M059J (cell line): ENCODE measurements at regions not wholly inside any gene's neighbourhood (a gene's known extent, or its start where the extent isn't known, plus 50 kb on each side); places are given as distances from the start of the nearest gene placed in this dataset.

Experiments
- DNase-seq: peaks from one replicate; pipeline ENCODE4 v3.0.0-alpha.2; 2012; ENCODE audit warnings: low read depth

- DNase-seq: no peak
Measured at GRCh38 chr1:4571263-4571662, 83.1 kb upstream of the AJAP1 start.

- DNase-seq: no peak
Measured at GRCh38 chr1:4573526-4573925, 80.9 kb upstream of the AJAP1 start.

- DNase-seq: no peak
Measured at GRCh38 chr1:4581807-4582206, 72.6 kb upstream of the AJAP1 start.

- no peak for DNase-seq
Measured at GRCh38 chr1:4584449-4584848, 70.0 kb upstream of the AJAP1 start.

GRCh38 chr1:4585216-4585615 is 69.2 kb upstream of the AJAP1 start:
- no peak for DNase-seq

- DNase-seq: no peak
Measured at GRCh38 chr1:4585705-4586104, 68.7 kb upstream of the AJAP1 start.

- no peak for DNase-seq
Measured at GRCh38 chr1:4586611-4587160, 67.7 kb upstream of the AJAP1 start.

GRCh38 chr1:4587721-4588120 is 66.7 kb upstream of the AJAP1 start:
- no peak for DNase-seq

GRCh38 chr1:4590756-4591155 is 63.7 kb upstream of the AJAP1 start:
- DNase-seq: no peak

- no peak for DNase-seq
Measured at GRCh38 chr1:4591926-4592325, 62.5 kb upstream of the AJAP1 start.

GRCh38 chr1:4593106-4593505 is 61.3 kb upstream of the AJAP1 start:
- no peak for DNase-seq

- no peak for DNase-seq
Measured at GRCh38 chr1:4594286-4594991, 60.0 kb upstream of the AJAP1 start.

GRCh38 chr1:4595341-4596225 is 58.8 kb upstream of the AJAP1 start:
- no peak for DNase-seq

- DNase-seq: no peak
Measured at GRCh38 chr1:4596486-4596885, 57.9 kb upstream of the AJAP1 start.

GRCh38 chr1:4597020-4597419 is 57.4 kb upstream of the AJAP1 start:
- DNase-seq: no peak

GRCh38 chr1:4598561-4598960 is 55.8 kb upstream of the AJAP1 start:
- no peak for DNase-seq

GRCh38 chr1:4599521-4599920 is 54.9 kb upstream of the AJAP1 start:
- no peak for DNase-seq

- DNase-seq: no peak
Measured at GRCh38 chr1:4599951-4600481, 54.4 kb upstream of the AJAP1 start.

GRCh38 chr1:4600615-4601460 is 53.6 kb upstream of the AJAP1 start:
- DNase-seq: no peak

- DNase-seq: no peak
Measured at GRCh38 chr1:4601941-4602340, 52.5 kb upstream of the AJAP1 start.

- no peak for DNase-seq
Measured at GRCh38 chr1:4602462-4603294, 51.7 kb upstream of the AJAP1 start.
